GM18511 (cell line): ENCODE measurements at regions not wholly inside any gene's neighbourhood (a gene's known extent, or its start where the extent isn't known, plus 50 kb on each side); places are given as distances from the start of the nearest gene placed in this dataset.
"Not testable (repeated sequence)": the region's sequence is repeated elsewhere in the genome, so short reads cannot be mapped to it uniquely, and the experiment has no call there.

Experiments
- ATAC-seq: cut with Tn5 transposase; IDR thresholded peaks from one replicate; pipeline ENCODE4 v1.9.1; 2021; ENCODE audit warnings: mild to moderate bottlenecking, moderate library complexity; ENCODE audit not compliant: unreplicated experiment

DNA sequence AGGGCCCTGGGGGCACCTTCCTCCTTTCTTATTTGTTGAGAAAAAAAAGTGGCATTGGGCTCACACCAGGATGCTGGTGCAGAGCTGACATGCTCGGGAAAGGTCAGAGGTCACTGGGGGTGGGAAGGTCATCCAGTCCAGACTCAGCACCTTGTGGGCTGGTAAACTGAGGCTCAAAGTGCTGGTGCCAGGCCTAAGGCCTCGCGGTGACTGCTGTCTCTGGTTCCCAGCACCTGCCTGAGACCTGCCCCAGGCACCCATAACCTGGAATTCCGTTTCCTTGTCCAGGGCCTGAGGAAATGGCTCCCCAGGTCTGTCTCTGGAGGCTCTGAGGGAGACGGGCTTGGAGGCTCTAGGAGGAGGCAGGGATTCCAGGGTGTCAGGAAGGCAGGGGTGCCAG is 521.0 kb downstream of the GOLGA6L6 start:
- ATAC-seq: not testable (repeated sequence)

DNA sequence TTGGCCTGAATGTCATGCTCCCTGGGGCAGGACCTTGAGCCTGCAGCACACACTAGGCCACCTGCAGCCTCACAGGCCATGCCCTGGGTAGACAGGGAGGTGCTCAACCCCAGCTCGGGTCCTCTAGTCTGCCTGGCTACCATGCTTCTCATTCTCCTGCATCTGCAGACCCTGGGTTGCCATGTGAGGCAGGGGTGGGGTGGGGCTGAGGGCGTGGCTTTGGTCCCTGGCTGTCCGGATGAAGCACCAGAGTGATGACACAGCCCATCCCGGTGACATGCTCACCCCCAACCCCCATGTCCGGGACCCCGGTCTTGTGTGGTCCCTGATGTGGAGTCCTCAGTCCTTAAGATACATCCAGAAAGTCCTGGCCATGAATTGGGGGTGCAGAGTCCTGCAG is 521.8 kb downstream of the GOLGA6L6 start:
- not testable (repeated sequence) for ATAC-seq

DNA sequence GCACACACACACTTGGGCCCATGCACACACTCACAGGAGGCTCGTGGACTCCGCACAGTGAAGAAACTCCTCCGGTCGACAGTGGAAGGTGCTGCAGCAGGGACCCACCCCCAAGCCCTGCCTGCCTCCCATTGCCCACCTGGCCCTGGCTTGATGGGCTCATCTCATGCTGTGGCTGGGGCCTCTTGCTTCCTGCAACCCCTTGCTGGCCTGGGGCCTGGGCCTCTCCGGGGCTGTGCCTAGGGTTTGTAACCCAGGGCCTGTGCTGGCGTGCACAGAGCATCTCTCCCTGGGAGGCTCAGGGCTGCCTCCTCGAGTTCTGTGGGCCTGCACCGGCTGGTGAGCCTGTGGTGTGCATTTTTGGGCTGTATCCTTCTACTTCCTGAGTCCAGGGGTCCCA is 524.0 kb downstream of the GOLGA6L6 start:
- ATAC-seq: not testable (repeated sequence)

DNA sequence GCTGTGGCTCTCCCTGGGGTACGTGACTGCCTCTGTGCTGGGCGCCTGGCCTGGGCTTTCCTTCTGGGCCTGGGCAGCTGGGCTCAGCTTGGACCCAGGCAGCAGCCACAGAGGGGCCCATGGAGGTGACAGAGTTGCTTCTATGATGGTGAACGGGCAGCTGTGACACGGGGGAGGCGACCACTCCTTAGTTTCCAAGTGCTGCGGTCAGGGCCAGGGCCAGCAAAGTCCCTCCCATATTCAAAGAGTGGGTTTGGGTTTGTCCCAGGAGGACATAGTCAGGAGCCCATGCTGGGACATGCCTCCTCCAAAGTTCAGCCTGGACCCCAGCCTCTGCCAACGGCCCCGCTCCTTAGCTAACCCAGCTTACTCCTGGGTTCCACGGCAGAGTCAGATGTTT is 524.7 kb downstream of the GOLGA6L6 start:
- ATAC-seq: not testable (repeated sequence)

DNA sequence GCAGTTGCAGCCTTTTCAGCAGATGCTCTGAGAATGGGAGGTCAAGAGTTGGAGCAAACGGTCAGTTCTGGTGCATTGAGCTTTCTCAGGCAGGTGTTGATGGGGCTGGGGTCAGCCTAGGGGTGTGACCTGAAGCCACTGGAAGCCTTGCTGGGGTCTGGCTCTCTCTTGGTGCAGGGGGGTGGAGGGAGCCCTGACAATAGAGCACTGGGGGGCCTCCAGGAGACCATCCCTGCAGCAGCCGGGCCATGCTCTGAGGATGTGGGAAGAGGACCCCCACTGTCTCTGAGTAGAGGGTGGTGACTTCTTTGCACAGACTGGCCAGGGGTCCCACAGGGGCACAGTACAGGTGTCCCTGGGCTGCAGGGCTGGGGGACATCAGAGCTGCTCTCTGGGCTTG is 528.8 kb downstream of the GOLGA6L6 start:
- ATAC-seq: not testable (repeated sequence)

DNA sequence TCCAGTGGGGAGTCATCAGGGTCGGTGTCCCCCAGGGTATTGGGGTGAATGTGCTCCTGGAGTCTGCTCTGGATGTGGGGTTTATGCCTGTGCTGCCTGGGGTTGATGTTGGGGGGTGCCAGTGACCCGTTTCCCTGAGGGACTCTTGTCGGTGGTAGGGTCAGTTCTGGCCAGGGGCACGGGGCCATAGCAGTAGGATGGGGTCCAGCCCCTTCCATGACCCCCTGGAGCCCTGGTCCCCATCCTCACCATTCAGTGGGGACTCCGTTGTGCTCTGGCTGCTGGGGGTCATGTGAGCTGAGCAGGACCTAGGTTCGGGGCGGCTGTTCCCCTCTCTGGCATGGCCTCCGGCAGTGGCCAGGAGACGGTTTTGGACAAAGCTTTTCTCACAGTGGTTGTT is 530.8 kb downstream of the GOLGA6L6 start:
- ATAC-seq: not testable (repeated sequence)

DNA sequence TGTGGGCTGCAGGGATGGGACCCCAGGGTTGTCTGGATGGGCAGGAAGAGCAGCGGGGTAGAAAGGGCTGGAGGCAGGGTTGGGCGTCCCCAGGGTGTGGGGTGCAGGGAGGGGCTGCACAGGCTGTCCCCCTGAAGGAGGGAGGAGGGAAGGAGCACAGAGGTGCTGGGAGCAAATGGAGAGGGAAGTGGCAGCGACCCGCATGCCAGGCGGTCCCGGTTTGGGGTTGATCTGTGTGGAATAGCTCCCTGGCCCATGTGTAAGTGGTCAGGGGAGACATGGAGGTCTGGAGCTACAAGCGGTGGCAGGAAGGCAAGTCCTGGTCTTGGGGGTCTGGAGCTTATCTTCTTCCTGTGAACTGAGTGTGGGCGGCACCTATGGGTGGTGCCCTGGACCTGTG is 532.0 kb downstream of the GOLGA6L6 start:
- ATAC-seq: not testable (repeated sequence)

DNA sequence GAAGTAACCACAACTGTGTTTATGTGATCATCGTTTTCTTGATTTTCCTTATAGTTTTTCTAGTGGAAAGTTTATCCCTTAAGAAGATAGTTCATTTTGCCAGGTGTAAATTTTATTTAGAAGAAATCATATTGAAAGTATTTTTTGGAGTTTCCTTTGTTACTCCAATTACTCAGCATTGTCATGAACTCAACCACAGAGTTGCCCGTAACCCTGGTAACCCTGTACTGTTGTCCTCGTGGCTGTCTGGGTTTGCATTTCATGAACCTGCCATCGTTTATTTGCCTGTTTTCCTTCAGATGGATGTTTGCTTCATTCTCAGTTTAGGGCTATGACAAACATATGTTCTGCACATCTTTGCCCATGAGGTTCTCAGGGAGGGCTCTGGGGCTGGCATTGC is 534.3 kb downstream of the GOLGA6L6 start:
- ATAC-seq: not testable (repeated sequence)

DNA sequence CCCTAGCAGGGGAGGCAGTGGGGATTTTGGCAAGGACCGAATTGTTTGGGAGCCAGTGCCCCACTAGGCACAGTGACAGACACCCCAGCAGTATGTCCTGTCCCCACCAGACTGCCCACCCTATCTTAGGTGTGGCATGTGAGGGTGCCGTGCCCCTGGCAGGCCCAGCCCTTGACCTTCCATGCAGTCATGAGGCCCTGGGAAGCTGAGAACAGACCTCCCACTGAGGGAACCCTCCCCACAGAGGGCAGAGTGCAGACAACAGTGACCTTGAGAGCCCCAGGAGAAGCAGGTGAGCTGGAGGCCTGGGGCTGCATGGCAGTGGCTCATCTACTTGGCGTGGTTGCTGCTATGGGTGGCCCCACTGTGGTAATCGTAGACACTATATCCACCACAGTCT is 538.1 kb downstream of the GOLGA6L6 start:
- not testable (repeated sequence) for ATAC-seq

DNA sequence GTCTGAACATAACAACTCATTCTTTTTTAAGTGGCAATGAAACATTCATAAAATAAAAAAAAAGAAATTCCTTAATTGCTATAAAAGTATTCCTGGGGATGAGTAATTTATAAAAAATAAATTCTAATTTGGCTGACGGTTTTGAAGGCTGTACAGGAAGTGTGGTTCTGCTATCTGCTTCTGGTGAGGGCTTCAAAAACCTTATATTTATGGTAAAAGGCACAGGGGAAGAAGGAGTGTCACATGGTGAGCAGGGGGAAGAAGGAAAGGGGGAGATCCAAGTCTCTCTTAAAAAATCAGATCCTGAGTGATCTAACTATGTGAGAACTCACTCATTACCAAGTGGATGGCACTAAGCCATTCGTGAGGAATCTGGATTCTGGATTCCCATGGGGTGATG is 539.0 kb downstream of the GOLGA6L6 start:
- ATAC-seq: not testable (repeated sequence)

DNA sequence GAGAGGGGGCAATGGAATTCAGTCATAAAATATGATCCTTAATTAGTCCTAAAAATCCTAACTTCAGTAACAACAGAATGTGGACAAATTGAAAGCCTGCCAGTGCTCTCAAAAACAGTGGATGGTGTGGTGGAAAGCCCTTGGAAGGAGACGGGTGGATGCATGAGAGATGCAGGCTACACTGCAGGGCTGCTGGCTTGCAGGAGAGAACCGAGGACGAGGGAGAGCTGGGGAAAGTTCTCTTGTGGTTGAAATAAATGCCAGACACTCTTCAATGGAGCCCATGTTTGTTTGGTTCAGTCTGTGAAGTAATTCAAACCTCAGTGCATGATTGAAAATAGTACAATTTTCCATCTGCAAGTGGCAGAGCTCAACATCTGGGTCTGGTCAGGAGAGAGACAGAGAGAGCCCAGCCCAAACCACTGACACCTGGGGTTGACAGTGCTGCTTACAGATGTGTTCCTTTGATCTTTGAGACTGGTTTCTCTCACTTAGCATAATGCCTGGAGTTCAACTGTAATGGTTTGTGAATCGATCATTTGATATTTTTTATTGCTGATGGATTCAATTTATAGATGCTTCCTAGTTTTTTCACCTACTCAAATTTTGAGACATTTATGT is 544.9 kb downstream of the GOLGA6L6 start:
- not testable (repeated sequence) for ATAC-seq

DNA sequence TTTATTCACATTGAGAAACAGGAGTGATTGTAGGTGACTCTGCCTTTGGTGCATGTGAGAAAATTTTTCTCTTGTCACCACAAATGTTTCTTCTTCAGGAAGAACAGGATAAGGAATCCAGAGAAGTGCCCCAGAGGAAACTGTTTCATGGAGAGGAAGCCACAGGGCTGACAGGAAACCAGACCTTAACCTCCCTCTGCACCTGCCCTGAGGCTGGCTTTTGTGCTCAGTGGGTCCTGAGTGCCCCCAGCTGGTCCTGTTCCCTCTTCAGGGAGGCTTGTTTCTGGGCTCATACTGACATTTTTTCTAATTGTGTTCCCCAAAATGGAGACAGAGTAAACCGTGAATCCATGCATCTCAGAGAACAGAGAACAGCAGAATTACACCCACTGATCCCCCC is 546.3 kb downstream of the GOLGA6L6 start:
- ATAC-seq: not testable (repeated sequence)

DNA sequence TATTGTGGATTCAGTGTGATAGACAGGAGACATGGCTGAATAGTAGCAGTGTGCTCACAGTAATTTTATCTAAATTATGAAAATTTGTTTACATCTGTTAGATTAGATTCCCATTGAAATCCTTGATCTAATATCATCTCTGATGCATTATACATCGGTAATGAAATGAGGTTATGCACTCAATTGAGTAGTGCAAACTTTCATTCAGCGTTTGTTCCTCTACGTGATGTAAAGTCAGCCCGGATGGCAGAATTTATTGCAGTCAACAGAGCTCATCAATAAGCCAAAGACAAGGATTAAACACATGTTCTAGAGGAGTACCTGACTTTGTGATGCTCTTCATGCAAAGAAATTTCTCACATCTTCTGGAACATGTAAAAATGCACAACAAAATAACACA is 549.2 kb downstream of the GOLGA6L6 start:
- no peak for ATAC-seq

DNA sequence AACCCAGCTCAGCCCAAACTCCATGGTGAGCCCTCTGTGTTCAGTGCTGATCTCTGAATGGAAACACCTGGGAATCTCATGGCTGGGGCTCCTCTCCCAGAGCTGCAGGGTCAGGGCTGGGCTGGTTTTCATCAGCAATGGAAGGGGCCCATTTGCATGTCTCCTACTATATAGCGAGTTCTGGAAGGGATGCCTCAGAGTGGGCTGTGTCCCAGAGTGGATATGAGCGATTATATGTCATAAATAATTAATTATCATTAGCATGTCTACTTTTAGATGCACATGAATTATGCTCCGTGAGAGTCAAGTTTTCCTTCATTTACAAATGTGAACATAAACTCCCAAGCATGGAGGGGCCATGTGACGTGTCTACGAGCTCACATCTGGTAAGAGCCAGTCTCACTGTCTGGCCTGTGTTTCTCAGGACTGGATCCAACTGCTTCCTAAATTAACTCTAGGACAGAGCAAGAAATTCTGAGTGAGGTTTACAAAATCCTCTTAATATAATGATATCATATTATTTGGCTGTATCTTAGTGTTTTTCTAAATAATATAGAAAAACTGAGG is 553.4 kb downstream of the GOLGA6L6 start:
- ATAC-seq: no peak

DNA sequence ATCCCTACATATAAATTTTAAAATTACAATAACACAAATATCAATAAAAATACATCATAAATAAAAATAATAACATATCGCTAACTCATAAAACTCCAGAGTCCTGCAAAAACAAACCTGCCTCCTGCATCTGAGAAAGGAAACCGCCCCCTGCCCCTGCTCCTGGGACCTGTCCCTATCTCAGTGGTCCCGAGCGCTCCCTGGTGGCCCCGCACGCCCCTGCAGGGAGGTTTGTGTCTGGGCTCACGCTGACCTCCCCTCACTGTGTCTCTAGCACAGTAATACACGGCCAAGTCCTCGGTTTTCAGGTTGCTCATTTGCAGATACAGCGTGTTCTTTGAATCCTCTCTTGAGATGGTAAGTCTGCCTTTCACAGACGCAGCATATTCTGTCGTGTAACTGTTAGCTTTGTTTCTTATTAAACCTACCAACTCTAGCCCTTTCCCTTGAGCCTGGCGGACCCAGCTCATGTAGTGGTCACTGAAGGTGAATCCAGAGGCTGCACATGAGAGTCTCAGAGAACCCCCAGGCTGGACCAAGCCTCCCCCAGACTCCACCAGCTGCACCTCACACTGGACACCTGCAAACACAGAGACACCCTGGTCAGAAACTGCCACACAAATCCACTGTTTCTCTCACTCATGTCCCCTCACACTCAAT is 554.1 kb downstream of the GOLGA6L6 start:
- ATAC-seq: no peak

DNA sequence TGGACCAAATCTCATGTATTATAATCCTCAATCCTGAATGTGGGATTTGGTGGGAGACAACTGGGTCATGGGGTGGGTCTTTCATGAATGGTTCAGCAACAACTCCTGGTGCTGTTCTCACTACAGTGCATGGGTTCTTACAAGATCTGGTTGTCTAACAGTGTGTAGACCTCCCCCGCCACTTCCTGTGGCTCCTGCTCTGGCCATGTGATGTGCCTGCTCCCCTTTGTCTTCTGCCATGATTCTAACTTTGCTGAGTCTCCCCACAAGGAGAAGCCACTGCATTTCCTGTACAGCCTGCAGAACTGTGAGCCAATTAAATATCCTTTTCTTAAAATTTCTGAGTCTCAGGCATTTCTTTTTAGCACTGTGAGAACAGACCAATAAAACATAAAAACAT is 557.5 kb downstream of the GOLGA6L6 start:
- ATAC-seq: no peak

DNA sequence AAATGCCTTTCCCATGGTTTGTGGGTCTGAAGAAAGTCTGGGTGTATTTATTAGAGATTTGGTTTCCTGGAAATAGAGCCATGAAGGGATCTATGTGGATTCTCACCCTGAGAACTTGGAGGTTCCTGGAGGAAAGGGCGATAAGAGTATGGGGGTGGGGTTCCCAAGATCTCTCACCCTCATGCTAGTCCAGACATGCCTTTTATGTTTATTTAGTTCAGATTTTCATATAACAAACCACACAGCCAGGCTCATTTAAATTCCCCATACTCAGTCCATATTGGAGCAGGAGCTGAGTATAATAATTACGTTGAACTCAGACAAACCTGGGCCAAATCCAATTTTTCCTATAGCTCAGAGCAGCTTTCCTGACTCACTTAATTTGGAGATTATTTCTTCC is 566.6 kb downstream of the GOLGA6L6 start:
- ATAC-seq: no peak

DNA sequence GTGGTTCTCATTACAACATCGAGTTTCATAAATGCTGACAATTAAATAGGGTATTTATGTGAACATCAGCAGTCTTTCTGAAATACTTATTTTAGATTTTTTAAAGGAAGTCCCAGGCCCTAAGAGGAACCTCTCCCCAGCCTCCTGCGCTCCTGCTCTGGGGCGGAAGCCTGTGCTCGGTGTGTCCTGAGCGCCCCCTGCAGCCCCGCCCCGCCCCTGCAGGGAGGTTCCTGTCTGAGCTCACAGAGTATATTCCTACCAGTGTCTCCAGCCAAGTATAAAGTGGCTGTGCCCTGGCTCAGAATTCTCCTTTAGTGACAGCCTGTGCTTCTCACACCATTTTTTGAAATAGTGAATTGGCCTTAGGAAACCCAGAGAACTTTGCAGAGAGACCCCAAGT is 567.9 kb downstream of the GOLGA6L6 start:
- ATAC-seq: no peak

DNA sequence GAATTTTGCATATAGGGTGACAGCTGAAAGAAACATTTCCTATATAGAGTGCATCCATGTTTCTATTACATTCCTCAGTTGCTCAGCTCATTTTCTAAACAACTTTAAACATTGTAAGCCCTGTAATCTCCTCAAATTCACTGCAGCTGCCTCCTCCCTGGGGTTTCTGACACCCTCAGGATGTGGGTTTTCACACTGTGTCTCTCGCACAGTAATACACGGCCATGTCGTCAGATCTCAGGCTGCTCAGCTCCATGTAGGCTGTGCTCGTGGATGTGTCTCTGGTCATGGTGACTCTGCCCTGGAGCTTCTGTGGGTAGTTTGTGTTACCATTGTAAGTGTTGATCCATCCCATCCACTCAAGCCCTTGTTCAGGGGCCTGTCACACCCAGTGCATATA is 569.0 kb downstream of the GOLGA6L6 start:
- ATAC-seq: not testable (repeated sequence)

DNA sequence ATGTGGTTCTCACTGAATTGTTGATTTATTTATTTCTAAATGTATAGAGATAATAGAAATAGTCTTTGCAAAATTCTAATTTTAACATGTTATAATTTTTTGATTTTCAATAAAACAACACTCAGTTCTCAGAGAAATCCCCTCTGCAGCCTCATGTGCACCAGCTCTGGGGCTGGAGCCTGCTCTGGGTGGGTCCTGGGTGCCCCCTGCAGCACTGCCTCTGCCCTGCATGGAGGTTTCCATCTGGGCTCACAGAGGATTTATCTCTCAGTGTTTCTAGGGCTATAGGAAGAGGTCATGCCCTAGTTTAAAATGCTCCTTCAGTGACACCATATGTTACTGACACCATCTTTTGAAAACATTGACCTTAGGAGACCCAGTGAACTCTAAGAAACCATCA is 576.0 kb downstream of the GOLGA6L6 start:
- not testable (repeated sequence) for ATAC-seq

DNA sequence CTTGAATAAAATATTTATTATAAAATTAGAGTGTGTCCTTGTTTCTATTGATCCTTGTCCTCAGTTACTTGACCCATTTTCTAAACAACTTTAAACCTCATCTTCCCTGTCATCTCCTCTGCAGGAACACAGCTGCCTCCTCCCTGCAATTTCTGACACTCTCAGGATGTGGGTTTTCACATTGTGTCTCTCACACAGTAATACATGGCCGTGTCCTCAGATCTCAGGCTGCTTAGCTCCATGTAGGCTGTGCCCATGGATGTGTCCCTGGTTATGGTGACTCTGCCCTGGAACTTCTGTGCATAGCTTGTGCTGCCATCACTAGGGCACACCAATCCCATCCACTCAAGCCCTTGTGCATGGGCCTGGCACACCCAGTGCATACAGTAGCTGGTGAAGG is 577.1 kb downstream of the GOLGA6L6 start:
- not testable (repeated sequence) for ATAC-seq

DNA sequence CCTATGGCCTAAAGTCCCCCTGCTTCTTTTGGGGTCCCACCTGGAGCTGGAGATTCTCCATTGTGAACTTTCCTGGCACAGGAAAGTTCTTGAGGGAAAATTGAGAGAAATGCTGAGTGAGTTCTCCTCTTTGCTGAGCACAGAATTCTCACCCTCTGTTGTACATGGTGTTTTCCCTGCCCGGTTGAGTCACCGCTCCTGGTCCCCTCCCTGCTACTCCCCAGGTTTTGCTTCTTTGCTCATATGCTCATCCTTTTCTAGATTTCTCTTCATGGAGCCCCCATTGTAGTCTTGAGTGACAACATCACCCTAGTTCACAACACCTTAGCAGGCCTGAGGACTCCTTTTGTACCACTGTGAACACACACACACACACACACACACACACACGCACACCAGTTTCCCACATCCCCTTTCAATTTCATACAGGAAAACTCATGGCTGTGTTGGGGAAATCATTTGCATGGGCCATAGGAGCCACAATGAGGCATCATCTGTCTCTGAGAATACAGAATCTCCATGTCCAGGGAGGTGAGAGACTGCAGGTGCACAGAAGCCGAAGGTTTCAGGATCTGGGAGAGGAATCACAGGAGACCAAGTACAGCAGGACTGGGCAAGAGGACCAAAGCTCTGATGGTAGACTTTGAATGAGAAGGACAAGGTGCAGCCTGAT is 585.3 kb downstream of the GOLGA6L6 start:
- no peak for ATAC-seq
